ENCODE measurements at regions not wholly inside any gene's neighbourhood (a gene's known extent, or its start where the extent isn't known, plus 50 kb on each side); places are given as distances from the start of the nearest gene placed in this dataset.

DNA sequence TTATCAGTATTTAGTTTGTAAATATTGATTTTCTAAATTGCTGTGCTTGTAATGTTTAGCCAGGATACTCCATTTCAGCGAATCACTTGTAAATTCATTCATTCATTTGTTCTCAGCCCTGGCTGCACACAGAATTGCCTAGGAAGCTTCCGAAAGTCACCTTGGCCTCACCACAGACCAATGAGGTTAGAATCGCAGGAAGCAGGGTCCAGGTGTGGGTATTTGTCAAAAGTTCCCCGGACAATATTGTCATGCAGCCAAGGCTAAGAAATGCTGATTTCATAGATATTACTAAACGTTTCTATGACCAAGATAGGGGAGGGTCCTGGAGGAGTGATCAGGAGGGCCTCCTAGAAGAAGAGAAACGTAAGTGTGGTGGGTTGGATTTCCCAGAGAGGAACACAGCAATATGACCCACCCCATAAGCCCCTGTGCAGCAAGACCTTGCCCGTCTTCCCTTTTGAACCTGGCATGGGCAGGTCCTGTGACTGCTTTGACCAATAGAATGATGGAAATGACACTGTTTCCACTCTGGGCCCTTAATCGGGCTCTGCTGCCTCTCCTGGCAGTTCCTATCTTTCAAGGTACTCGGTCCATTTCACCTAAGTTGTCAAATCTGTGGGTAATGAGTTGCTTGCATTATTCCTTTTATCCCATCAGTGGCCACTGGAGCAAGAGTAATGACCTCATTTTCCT lies 238.7 kb downstream of the FOXL1 start:
- H3K4me1 Mint-ChIP-seq (ENCODE audit: low read depth): no peaks in the 10 kb centered on the region
- no peaks in the 10 kb centered on the region for H3K9me3 Mint-ChIP-seq (ENCODE audit: insufficient read depth)
- H3K27me3 Mint-ChIP-seq (ENCODE audit: low read depth): peaks cover 4% of the 10 kb centered on the region
- CTCF ChIA-PET: no interaction called here
- H3K36me3 Mint-ChIP-seq (ENCODE audit: low read depth): no peaks in the 10 kb centered on the region
- no peak for DNase-seq
- no peak overlapping the region for H3K27ac Mint-ChIP-seq
- no peak for ATAC-seq
- H3K4me3 Mint-ChIP-seq: no peak overlapping the region
- POLR2A ChIA-PET: no interaction called here

DNA sequence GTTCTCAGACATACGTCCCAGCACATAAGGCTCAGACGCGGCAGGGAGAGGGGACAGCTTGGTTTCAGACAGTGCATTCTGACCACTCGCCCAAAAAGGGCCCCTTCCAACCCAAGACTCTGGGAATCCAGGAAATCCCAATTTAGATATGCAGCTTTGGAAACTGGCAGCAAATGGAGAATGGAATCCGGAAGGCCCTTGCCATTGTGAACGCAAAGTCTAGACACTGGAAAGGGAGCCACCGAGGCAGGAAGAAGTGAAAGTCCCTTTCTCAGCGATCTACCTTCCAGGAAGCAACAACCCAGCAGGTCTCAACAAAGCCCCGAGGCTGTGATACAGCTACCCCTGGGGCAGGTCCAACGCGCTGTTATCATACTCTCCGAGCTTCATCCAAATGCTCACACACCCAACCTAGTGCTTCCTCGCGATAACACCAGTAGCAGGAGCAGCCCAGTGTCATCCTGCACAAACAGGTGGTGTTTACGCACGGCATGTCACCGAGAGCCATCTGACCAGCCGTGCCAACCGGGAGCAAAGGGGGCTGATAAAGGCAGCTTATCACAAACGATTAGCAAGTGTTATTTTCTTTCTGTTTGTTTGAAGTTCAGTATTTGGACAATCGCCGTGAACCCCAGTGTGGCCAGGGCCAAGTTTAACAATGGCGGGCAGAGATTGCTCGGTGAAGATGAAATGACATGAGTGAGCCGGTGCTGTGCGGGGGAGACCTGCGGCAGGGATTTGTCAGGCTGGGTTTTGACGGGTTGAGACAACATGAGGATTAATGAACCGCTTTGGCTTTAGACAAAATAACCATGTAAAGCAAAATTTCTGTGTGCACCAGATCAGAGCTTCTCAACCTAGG lies 240.6 kb downstream of the FOXL1 start:
- no peak for DNase-seq
- Mint-ChIP-seq H3K36me3 (ENCODE audit: low read depth) (no peaks in the 10 kb centered on the region), H3K27ac (no peak overlapping the region), H3K9me3 (ENCODE audit: insufficient read depth) (no peaks in the 10 kb centered on the region), H3K4me1 (ENCODE audit: low read depth) (no peaks in the 10 kb centered on the region), H3K27me3 (ENCODE audit: low read depth) (peaks cover 4% of the 10 kb centered on the region), H3K4me3 (no peak overlapping the region)
- ChIA-PET POLR2A (no interaction called here), CTCF (no interaction called here)
- ATAC-seq: no peak

- CTCF ChIA-PET: no interaction called here
- H3K9me3 Mint-ChIP-seq (ENCODE audit: insufficient read depth): no peaks in the 10 kb centered on the region
- POLR2A ChIA-PET: no interaction called here
- no peak for DNase-seq
- H3K4me3 Mint-ChIP-seq: no peak overlapping the region
- H3K27me3 Mint-ChIP-seq (ENCODE audit: low read depth): peaks cover 4% of the 10 kb centered on the region
- H3K27ac Mint-ChIP-seq: no peak overlapping the region
- H3K36me3 Mint-ChIP-seq (ENCODE audit: low read depth): no peaks in the 10 kb centered on the region
- H3K4me1 Mint-ChIP-seq (ENCODE audit: low read depth): no peaks in the 10 kb centered on the region
- ATAC-seq: no peak
Measured at GRCh38 chr16:86819533-86819892, 241.2 kb downstream of the FOXL1 start.

DNA sequence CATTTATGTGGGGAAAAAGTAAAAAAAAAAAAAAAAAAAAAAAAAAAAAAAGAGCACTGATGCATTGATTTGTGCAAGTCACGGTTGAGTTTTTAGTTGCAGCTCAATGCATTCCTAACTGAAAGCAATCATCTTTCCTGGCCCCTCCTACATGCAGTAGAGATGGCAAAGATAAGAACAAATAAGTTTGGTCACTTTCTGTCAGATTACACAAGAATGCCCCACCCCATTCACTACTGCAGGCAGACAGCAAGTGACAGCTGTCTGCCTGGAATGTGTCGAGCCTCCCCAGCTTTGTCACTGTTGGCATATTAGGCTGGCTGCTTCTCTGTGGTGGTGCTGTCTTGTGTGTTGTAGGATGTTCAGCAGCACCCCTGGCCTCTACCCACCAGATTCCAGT lies 243.5 kb downstream of the FOXL1 start:
- Mint-ChIP-seq H3K4me3 (no peak overlapping the region), H3K4me1 (ENCODE audit: low read depth) (no peaks in the 10 kb centered on the region), H3K27ac (no peak overlapping the region), H3K9me3 (ENCODE audit: insufficient read depth) (no peaks in the 10 kb centered on the region), H3K36me3 (ENCODE audit: low read depth) (no peaks in the 10 kb centered on the region), H3K27me3 (ENCODE audit: low read depth) (peaks cover 17% of the 10 kb centered on the region)
- no peak for ATAC-seq
- ChIA-PET POLR2A (no interaction called here), CTCF (no interaction called here)
- no peak for DNase-seq

GRCh38 chr16:86823125-86823524 lies 244.8 kb downstream of the FOXL1 start:
- no peak overlapping the region for H3K4me3 Mint-ChIP-seq
- DNase-seq (no peak), ATAC-seq (no peak)
- H3K27ac Mint-ChIP-seq: no peak overlapping the region
- H3K36me3 Mint-ChIP-seq (ENCODE audit: low read depth): no peaks in the 10 kb centered on the region
- no peaks in the 10 kb centered on the region for H3K9me3 Mint-ChIP-seq (ENCODE audit: insufficient read depth)
- ChIA-PET POLR2A (no interaction called here), CTCF (no interaction called here)
- H3K27me3 Mint-ChIP-seq (ENCODE audit: low read depth): peaks cover 23% of the 10 kb centered on the region
- H3K4me1 Mint-ChIP-seq (ENCODE audit: low read depth): peaks cover 5% of the 10 kb centered on the region

DNA sequence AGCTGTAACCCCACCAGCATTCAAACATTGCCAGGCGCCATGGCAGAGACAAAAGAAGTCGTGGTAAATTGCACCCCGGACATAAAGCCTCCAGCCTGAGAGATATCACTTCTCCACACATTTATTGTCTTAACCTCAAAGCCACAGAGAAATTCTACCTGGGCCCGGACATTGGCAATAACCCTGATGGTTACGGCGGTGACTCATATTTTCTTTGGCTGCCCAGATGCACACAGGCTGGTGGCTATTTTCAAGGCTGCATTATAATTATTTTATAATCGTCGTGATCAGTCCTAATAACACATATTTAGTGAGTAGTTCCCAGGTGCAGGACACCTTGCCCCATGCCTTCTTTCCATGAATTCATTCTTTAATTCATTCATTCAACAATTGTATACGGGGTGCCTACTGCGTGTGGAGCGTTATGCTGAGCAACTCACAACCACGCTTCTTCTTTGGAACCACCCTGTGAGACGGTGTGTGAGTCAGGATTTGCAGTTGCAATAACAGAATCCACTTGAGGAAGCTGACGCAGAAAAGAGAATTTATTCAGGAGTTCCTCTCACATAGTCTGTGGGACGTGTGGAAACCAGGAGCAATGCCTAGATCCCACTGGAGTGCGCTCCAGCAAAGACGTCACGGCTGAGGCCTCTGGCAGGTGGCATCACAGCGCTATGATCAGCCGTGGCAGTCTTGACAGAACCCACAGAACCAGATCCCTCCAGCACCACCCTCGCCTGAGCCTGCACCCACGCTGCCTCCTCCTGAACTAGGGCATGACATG lies 245.7 kb downstream of the FOXL1 start:
- Mint-ChIP-seq H3K9me3 (ENCODE audit: insufficient read depth) (no peaks in the 10 kb centered on the region), H3K27me3 (ENCODE audit: low read depth) (peaks cover 27% of the 10 kb centered on the region), H3K36me3 (ENCODE audit: low read depth) (no peaks in the 10 kb centered on the region), H3K27ac (no peak overlapping the region), H3K4me3 (no peak overlapping the region), H3K4me1 (ENCODE audit: low read depth) (peaks cover 5% of the 10 kb centered on the region)
- ATAC-seq: no peak
- ChIA-PET POLR2A (no interaction called here), CTCF (no interaction called here)
- DNase-seq: no peak

GRCh38 chr16:86824751-86825296 lies 246.5 kb downstream of the FOXL1 start:
- ChIA-PET POLR2A (no interaction called here), CTCF (no interaction called here)
- peaks cover 5% of the 10 kb centered on the region for H3K4me1 Mint-ChIP-seq (ENCODE audit: low read depth)
- H3K27me3 Mint-ChIP-seq (ENCODE audit: low read depth): peaks cover 30% of the 10 kb centered on the region
- ATAC-seq (no peak), DNase-seq (no peak)
- H3K4me3 Mint-ChIP-seq: no peak overlapping the region
- no peak overlapping the region for H3K27ac Mint-ChIP-seq
- no peaks in the 10 kb centered on the region for H3K9me3 Mint-ChIP-seq (ENCODE audit: insufficient read depth)
- no peaks in the 10 kb centered on the region for H3K36me3 Mint-ChIP-seq (ENCODE audit: low read depth)

- H3K9me3 Mint-ChIP-seq (ENCODE audit: insufficient read depth): no peaks in the 10 kb centered on the region
- CTCF ChIA-PET: no interaction called here
- peaks cover 30% of the 10 kb centered on the region for H3K27me3 Mint-ChIP-seq (ENCODE audit: low read depth)
- H3K36me3 Mint-ChIP-seq (ENCODE audit: low read depth): no peaks in the 10 kb centered on the region
- POLR2A ChIA-PET: no interaction called here
- no peak overlapping the region for H3K4me3 Mint-ChIP-seq
- DNase-seq (no peak), ATAC-seq (no peak)
- H3K27ac Mint-ChIP-seq: no peak overlapping the region
- H3K4me1 Mint-ChIP-seq (ENCODE audit: low read depth): peaks cover 5% of the 10 kb centered on the region
Measured at GRCh38 chr16:86825631-86826030, 247.3 kb downstream of the FOXL1 start.

DNA sequence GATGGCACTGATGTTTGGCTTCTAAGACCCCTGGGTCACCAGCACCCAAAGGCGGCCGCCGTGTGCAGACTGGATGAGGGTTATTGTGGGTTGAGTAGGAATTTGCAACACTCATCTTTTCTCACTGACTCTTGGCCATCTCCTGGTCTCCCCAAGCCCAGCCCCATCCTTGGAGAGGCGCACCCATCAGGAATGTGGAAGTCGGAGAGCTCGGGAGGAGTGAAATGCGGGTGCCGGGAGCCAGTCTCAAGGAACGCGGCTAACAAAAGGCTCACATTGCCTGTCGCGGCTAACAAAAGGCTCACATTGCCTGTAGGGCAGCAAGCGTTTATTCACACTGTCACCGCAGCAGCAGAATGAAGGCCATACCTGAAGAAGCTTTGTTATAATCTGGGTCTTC lies 248.6 kb downstream of the FOXL1 start:
- CTCF ChIA-PET: no interaction called here
- Mint-ChIP-seq H3K4me3 (no peak overlapping the region), H3K9me3 (ENCODE audit: insufficient read depth) (no peaks in the 10 kb centered on the region), H3K4me1 (ENCODE audit: low read depth) (peaks cover 5% of the 10 kb centered on the region), H3K27me3 (ENCODE audit: low read depth) (peaks cover 30% of the 10 kb centered on the region), H3K36me3 (ENCODE audit: low read depth) (no peaks in the 10 kb centered on the region), H3K27ac (no peak overlapping the region)
- DNase-seq: no peak
- ATAC-seq: no peak
- POLR2A ChIA-PET: interaction anchor here (0.8 kb wide), 1 partner anchor 1251 kb away, joined by 3 read pairs; no protein-coding TSS in a partner anchor

- CTCF ChIA-PET: no interaction called here
- Mint-ChIP-seq H3K4me1 (ENCODE audit: low read depth) (peaks cover 5% of the 10 kb centered on the region), H3K27me3 (ENCODE audit: low read depth) (peaks cover 30% of the 10 kb centered on the region), H3K4me3 (no peak overlapping the region), H3K9me3 (ENCODE audit: insufficient read depth) (no peaks in the 10 kb centered on the region), H3K36me3 (ENCODE audit: low read depth) (no peaks in the 10 kb centered on the region), H3K27ac (no peak overlapping the region)
- POLR2A ChIA-PET: interaction anchor here (0.8 kb wide), 1 partner anchor 1250 kb away, joined by 3 read pairs; no protein-coding TSS in a partner anchor
- DNase-seq: no peak
- no peak for ATAC-seq
Measured at GRCh38 chr16:86827521-86827920, 249.2 kb downstream of the FOXL1 start.

DNA sequence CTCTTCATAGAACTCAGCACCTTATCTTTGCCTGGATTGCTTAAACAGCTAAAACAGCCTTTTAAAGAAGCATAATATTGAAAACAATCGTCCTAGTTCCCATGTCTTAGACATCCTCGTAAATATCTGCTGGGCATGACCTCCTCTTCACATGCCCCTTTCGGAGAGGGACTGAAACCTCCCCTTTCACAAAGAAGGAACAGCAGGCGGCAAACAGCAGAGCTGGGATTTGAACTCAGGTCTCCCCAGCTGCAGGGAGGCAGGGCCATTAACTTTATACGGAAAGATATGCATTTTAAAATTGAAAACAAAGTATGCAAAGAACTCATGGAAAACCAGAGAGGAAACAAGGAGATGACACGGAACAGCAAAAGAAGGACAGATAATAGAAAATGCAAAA lies 249.9 kb downstream of the FOXL1 start:
- no peaks in the 10 kb centered on the region for H3K9me3 Mint-ChIP-seq (ENCODE audit: insufficient read depth)
- H3K4me3 Mint-ChIP-seq: no peak overlapping the region
- CTCF ChIA-PET: no interaction called here
- no peaks in the 10 kb centered on the region for H3K36me3 Mint-ChIP-seq (ENCODE audit: low read depth)
- POLR2A ChIA-PET: no interaction called here
- peaks cover 30% of the 10 kb centered on the region for H3K27me3 Mint-ChIP-seq (ENCODE audit: low read depth)
- H3K27ac Mint-ChIP-seq: no peak overlapping the region
- H3K4me1 Mint-ChIP-seq (ENCODE audit: low read depth): peaks cover 5% of the 10 kb centered on the region
- no peak for DNase-seq
- no peak for ATAC-seq

- ATAC-seq (no peak), DNase-seq (no peak)
- H3K27ac Mint-ChIP-seq: no peak overlapping the region
- H3K27me3 Mint-ChIP-seq (ENCODE audit: low read depth): peaks cover 30% of the 10 kb centered on the region
- H3K36me3 Mint-ChIP-seq (ENCODE audit: low read depth): no peaks in the 10 kb centered on the region
- no peak overlapping the region for H3K4me3 Mint-ChIP-seq
- CTCF ChIA-PET: no interaction called here
- POLR2A ChIA-PET: no interaction called here
- peaks cover 5% of the 10 kb centered on the region for H3K4me1 Mint-ChIP-seq (ENCODE audit: low read depth)
- H3K9me3 Mint-ChIP-seq (ENCODE audit: insufficient read depth): no peaks in the 10 kb centered on the region
Measured at GRCh38 chr16:86828653-86829052, 250.3 kb downstream of the FOXL1 start.
